ENCODE measurements at regions not wholly inside any gene's neighbourhood (a gene's known extent, or its start where the extent isn't known, plus 50 kb on each side); places are given as distances from the start of the nearest gene placed in this dataset.

GRCh38 chr4:18957716-18958115, 936.2 kb upstream of the LCORL start:
- no peak for TF ChIP-seq POLR2A (IDR thresholded peaks at IDR 0.05)
- TF ChIP-seq, protein P1, sequence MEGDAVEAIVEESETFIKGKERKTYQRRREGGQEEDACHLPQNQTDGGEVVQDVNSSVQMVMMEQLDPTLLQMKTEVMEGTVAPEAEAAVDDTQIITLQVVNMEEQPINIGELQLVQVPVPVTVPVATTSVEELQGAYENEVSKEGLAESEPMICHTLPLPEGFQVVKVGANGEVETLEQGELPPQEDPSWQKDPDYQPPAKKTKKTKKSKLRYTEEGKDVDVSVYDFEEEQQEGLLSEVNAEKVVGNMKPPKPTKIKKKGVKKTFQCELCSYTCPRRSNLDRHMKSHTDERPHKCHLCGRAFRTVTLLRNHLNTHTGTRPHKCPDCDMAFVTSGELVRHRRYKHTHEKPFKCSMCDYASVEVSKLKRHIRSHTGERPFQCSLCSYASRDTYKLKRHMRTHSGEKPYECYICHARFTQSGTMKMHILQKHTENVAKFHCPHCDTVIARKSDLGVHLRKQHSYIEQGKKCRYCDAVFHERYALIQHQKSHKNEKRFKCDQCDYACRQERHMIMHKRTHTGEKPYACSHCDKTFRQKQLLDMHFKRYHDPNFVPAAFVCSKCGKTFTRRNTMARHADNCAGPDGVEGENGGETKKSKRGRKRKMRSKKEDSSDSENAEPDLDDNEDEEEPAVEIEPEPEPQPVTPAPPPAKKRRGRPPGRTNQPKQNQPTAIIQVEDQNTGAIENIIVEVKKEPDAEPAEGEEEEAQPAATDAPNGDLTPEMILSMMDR (IDR thresholded peaks at IDR 0.05) = no peak
- TF ChIP-seq EP300 (IDR thresholded peaks at IDR 0.05) = no peak
